GM21515 (cell line): ENCODE measurements at regions not wholly inside any gene's neighbourhood (a gene's known extent, or its start where the extent isn't known, plus 50 kb on each side); places are given as distances from the start of the nearest gene placed in this dataset.

Experiments used
- ATAC-seq: cut with Tn5 transposase; IDR thresholded peaks from one replicate; pipeline ENCODE4 v1.9.1; 2021; ENCODE audit not compliant: unreplicated experiment

DNA sequence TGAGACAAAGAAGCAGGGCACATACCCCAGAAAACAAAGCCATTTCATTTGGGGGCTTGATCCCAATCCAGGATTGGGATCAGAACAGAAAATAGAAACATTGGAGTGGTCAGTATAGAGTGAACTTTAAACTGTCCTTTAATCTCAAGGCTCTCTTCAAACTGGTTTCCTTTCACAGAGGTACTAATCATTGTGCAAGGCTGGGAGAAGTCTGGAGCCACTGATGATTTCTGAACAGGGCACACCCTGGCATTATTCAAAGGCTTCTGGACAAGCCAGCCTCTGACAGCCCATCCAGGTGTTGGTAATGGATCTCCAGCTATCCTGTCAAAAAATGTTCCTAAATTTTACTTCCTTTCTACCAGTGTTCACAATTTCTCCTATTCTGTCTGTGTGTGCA lies 244.5 kb downstream of the DDX3Y start:
- ATAC-seq, result no peak

DNA sequence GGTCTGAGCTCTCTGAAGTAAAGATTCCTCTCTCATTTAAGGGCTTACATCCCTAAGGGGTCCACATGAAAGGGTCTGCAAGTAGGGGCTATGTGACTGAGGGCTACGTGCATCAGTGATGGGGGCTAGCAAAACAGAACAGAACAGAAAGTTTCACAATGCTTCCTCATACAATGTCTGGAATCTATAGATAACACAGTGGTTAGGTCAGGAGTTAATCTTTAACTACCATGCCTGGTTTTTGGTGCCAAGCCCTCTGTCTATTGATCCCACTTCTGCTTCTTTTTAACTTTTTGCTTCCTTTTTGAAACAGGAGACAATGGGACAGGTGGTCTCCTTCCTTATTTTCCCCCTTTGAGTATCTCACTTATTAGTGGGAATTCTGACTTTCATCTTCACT lies 263.0 kb downstream of the DDX3Y start:
- ATAC-seq, result no peak

- ATAC-seq, result no peak
Observed at GRCh38 chrY:13168257-13168656, 263.6 kb downstream of the DDX3Y start.
